Daoy (cell line): ENCODE measurements at regions not wholly inside any gene's neighbourhood (a gene's known extent, or its start where the extent isn't known, plus 50 kb on each side); places are given as distances from the start of the nearest gene placed in this dataset.

ENCODE experiments used
- DNase-seq: peaks from one replicate; pipeline ENCODE4 v3.0.0-alpha.2; 2015; ENCODE audit warnings: low read depth

DNA sequence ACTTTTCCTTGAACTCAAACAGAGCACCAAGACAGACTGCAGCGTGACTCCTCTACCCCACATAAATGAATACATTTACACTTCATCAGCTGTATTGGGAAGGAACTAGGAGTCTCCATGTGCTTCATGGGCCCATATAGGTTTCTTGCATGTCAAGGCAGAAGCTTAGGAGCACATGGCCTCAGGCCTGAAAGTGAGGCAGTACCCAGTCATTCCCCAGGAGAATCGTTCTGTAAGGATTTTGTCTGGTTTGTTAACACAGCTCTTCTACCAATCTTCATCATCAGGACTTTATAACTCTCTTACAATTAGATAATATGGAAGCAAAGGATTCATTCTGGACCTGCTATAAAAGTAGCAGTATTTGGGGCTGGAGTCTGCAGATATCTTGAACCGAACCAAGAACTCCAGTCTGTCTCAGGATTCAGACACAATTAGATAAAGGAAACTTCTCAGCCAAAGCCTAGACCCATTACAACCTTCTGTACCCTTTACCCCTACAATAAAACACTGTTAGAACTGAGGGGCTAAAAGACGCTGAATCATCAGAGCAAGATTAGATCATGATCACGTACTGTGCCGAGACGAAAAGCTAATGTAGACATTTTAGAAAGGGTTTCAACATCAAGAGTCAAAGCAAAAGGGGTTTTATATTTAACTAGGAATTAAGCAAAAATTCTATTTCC lies 385.5 kb upstream of the SLC30A5 start:
- DNase-seq: no peak

- no peak for DNase-seq
Observed at GRCh38 chr5:68708842-68709170, 385.0 kb upstream of the SLC30A5 start.

GRCh38 chr5:68709239-68709638 lies 384.6 kb upstream of the SLC30A5 start:
- no peak for DNase-seq

- no peak for DNase-seq
Observed at GRCh38 chr5:68710514-68710913, 383.3 kb upstream of the SLC30A5 start.

DNA sequence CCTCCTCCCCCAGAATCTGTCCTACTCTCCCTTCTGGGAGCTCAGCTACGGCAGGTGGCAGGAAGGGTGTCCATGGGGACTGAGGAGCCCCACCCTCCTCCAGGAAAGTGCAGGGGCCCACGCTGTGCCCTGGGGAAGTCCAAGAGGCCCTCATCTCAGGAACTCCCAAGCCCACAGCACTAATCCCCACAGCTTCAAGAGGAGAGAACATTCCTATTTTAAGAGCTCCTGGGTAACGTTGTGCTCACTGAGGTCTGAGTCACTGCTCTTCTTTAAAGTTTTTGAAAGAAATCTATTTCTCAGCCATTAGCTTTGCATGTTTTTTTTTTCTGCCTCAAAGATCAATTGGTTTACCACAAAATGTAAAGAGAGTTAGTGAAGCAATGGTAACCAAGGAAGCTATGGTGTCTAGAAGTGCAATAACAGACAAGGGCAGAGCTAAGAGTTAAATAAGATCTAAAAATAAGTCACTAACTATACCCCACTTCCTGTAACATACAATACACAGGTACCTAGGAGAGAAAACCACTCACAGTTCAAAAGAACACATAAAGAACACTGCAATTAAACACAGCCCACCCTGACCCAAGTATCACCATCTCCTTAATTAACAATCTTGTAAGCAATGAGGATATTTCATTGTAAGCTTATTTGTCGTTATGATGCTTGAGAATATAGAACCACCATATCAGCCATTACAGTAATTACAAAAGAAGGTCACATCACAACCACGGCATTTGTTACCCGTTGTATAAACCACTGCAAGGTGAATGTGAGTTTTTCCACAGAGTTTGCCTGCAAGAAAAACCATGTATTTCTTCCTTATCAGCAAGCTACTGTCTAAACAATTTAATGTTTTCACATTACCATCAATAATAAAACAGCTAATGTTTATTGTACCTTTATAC lies 382.3 kb upstream of the SLC30A5 start:
- no peak for DNase-seq

DNA sequence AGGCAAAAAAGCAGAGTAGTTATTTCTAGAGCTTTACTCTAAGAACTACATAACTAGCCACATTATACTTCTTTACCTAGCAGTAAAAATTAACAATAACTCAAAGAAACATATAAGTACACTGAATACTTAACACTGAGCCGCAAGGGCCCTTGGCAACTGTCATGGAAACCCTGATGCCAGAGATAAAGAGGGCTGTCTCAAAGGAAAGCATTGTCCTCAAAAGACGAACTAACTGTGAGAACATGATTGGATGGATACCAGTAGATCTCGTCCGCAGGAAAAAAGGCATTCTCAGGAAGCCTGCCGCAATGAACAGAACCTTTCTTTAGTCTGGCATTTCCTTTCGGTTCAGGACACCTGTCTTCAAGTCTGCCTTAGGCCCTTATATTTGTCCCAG lies 379.0 kb upstream of the SLC30A5 start:
- no peak for DNase-seq

- no peak for DNase-seq
Observed at GRCh38 chr5:68720884-68721610, 372.8 kb upstream of the SLC30A5 start.

GRCh38 chr5:68722357-68722756 lies 371.5 kb upstream of the SLC30A5 start:
- no peak for DNase-seq

GRCh38 chr5:68725905-68726683 lies 367.7 kb upstream of the SLC30A5 start:
- DNase-seq: no peak

- DNase-seq: no peak
Observed at GRCh38 chr5:68727931-68728330, 365.9 kb upstream of the SLC30A5 start.

DNA sequence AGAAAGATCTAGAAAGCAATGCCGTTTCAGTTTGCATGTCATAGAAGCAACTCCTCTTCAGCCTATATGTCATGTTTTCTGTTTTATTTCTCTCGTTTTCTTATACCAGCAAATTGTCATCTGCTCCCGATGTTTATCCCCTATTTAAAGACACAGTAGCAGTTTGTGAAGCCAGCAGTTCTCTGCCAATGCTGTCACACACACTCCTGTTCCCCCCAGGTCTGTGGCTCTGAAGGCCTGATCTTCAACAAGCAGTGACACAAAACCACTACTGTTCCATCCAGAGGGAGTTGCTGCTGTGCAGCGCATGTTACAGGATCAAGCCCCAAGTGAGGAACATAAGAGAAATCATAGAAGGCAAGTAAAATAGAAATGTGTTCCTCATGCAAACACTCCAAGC lies 364.1 kb upstream of the SLC30A5 start:
- no peak for DNase-seq

DNA sequence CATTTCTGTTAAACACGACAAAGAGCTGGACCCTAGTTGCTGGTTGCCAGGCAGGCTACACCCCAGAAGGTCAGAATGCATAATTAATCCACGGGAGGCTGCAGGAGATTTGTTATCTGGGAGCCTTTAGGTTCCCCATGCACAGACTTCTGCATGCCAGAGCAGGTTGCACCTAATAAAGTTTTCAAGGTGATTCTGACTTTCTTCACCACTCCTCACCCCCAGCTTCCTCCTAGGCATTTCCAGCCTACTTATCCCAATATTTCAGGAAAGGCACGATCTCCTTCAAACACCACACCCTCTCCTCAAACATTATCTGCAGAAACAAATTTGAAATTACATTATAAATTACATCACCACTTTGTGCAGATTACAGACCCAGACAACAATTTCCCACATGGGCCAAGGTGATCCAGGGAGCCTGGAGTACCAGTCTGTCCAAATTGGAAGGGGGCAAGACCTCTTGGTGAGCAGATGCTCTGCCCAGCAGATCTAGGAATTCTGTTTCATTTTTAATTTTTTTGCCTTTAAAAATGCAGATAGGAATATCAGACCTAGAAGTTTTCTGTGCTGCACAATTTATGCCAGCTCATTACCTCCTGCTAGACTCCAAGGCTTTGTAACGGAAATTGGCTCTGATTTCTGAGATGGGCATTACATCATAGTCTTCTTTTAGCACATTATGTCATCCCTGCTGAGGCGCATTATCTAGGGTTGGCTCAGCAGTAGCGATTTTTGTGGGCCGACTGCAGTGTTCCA lies 363.4 kb upstream of the SLC30A5 start:
- peak; percentile 76 for DNase-seq

DNA sequence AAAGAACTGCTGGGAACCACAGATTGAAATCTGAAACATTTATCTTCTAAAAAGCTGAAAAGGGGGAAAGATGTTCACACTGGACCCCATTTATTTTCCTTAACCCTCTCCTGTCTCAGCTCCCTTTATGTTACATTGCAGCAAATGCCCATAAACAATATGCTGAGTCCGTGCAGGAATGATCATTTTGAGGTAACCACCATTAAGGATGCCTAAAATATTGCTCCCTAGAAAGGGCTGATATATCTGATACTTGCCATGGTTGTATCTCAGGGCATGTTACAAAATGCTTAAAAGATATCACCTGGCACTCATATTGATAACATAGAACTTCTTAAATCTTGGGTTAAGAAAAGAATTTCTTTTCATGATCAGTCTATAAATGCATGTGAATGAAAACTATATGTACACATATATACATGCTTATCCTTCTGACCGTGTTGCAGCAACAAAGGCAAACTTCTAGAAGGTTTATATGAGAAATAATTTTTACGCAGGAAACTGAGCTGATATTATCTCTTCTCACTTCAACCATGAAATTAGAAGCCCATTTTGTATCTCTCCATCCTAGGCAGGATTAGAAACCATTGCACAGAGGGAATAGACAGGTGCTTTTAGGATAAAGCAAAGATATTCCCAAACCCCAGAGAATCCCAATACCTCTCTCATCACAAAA lies 362.7 kb upstream of the SLC30A5 start:
- no peak for DNase-seq

DNA sequence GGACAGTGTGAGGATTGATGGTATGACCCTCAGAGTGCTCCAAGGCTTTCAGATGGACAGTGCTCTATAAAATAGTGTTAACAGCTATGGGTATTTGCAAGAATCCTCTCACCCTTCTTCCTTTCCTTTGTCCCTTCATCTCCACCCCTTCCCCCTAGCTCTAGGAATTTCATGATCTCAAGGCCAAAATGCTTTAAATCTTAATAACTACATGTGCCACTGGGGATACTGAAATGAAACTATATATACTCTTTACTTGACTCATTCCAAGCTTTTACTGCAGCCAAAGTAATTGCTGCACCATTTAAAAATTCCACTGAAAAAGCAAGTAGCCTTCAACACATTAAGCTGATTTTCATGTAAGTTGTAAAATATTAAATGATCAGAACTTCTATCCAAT lies 361.6 kb upstream of the SLC30A5 start:
- DNase-seq: no peak

DNA sequence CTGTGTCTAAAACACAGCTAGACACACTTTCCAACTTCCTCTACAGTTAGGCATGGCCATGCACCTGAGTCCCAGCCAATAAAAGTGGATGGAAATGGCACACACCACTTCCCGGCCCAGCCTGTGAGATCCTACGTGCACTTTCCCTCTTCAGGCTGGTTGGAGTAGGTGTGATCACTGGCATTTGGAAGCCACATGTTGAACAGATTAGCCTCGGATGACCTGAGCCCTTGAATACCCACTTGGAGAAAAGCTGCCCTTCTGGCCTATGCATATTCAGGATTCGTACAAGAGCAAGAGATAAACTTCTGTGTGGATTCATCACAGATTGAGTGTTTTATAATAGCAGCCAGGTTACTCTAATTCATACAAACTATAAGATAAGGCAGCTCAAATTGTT lies 359.0 kb upstream of the SLC30A5 start:
- DNase-seq: peak; percentile 16

GRCh38 chr5:68738236-68738635 lies 355.6 kb upstream of the SLC30A5 start:
- no peak for DNase-seq

DNA sequence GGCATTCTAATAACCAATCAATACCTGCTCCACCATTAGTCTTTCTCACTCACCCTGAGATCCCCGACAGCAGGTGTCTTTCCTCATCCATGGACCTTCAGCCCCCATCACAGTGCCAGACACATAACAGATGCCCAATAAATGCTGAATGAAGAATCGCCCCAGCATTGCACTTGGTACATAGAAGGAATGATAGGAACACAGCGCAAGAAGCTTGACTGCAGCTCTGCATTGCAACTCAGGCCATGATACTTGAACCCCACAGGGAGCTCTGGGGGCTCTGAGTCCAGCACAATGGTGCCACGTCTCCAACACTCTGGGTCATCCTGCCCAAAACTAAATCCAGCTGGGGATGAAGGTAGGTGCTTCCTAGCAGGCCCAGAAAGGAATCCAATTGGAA lies 355.0 kb upstream of the SLC30A5 start:
- no peak for DNase-seq

- DNase-seq: no peak
Observed at GRCh38 chr5:68739752-68740151, 354.1 kb upstream of the SLC30A5 start.

GRCh38 chr5:68740226-68740910 lies 353.4 kb upstream of the SLC30A5 start:
- DNase-seq: no peak

- no peak for DNase-seq
Observed at GRCh38 chr5:68744206-68744605, 349.6 kb upstream of the SLC30A5 start.
